Keratinocyte (primary cell): ENCODE measurements at regions not wholly inside any gene's neighbourhood (a gene's known extent, or its start where the extent isn't known, plus 50 kb on each side); places are given as distances from the start of the nearest gene placed in this dataset.

ENCODE experiments used
- DNase-seq: peaks from one replicate; pipeline ENCODE4 v3.0.0-alpha.2; 2011; ENCODE audit warnings: low read depth, missing footprints, low spot score
- FAIRE-seq: peaks from 2 replicates; lab custom pipeline; 2011; peaks lifted over from hg19 to GRCh38; lab: Jason Lieb, UNC
- H2AFZ ChIP-seq: 2 replicates; pipeline ENCODE4 v1.6.0; 2012; ENCODE audit warnings: low read length, control low read depth, inconsistent platforms; ENCODE audit not compliant: control insufficient read depth
- H3K27ac ChIP-seq: 2 replicates; pipeline ENCODE4 v1.5.1; 2011; ENCODE audit warnings: low read length; ENCODE audit not compliant: control insufficient read depth, insufficient read depth
- H3K27me3 ChIP-seq: 3 replicates; pipeline ENCODE4 v1.6.0; 2011; ENCODE audit warnings: low read length; ENCODE audit not compliant: control insufficient read depth, insufficient read depth; ENCODE audit errors: extremely low read depth
- H3K36me3 ChIP-seq, 2 experiments: 2 replicates in 1 of 2; 3 replicates in 1 of 2; pipeline ENCODE4 v1.5.1; 2011; ENCODE audit warnings: low read length in 2 of 2, mild to moderate bottlenecking in 1 of 2; ENCODE audit not compliant: control insufficient read depth in 2 of 2, insufficient read depth in 2 of 2; ENCODE audit errors: extremely low read depth in 1 of 2
- H3K4me1 ChIP-seq: 3 replicates; pipeline ENCODE4 v1.5.1; 2011; ENCODE audit warnings: low read length; ENCODE audit not compliant: control insufficient read depth, insufficient read depth; ENCODE audit errors: extremely low read depth
- H3K4me2 ChIP-seq: 3 replicates; pipeline ENCODE4 v1.6.0; 2011; ENCODE audit warnings: low read depth, low read length; ENCODE audit not compliant: control insufficient read depth, insufficient read depth; ENCODE audit errors: extremely low read depth
- H3K4me3 ChIP-seq, 3 experiments: fragments of 200-600 bp in 1 of 3; sonication (generic) in 1 of 3; 2 replicates in 2 of 3; 3 replicates in 1 of 3; pipeline ENCODE4 v1.5.1; 2011 to 2016; ENCODE audit warnings: low read length in 3 of 3, mild to moderate bottlenecking in 3 of 3, control low read depth in 2 of 3, inconsistent platforms in 1 of 3, low read depth in 1 of 3, mixed read lengths in 1 of 3, mixed run types in 1 of 3, moderate library complexity in 1 of 3; ENCODE audit not compliant: control insufficient read depth in 2 of 3, insufficient read depth in 2 of 3; ENCODE audit errors: extremely low read depth in 1 of 3
- H3K79me2 ChIP-seq: 2 replicates; pipeline ENCODE4 v1.6.0; 2012; ENCODE audit warnings: low read length; ENCODE audit not compliant: control insufficient read depth, insufficient read depth
- H3K9ac ChIP-seq: 3 replicates; pipeline ENCODE4 v1.6.0; 2011; ENCODE audit warnings: low read length; ENCODE audit not compliant: control insufficient read depth, insufficient read depth; ENCODE audit errors: extremely low read depth
- H3K9me1 ChIP-seq: 3 replicates; pipeline ENCODE4 v1.6.0; 2011; ENCODE audit warnings: low read length; ENCODE audit not compliant: control insufficient read depth, insufficient read depth; ENCODE audit errors: extremely low read depth
- H3K9me3 ChIP-seq: 2 replicates; pipeline ENCODE4 v1.5.1; 2012; ENCODE audit warnings: low read depth, low read length; ENCODE audit not compliant: control insufficient read depth
- H4K20me1 ChIP-seq: 3 replicates; pipeline ENCODE4 v1.6.0; 2011; ENCODE audit warnings: low read length; ENCODE audit not compliant: control insufficient read depth, insufficient read depth; ENCODE audit errors: extremely low read depth
- EZH2 ChIP-seq: IDR thresholded peaks from one replicate; pipeline ENCODE4 v1.6.1; 2012; ENCODE audit warnings: inconsistent platforms, mild to moderate bottlenecking, low read length, moderate library complexity
- dilution Hi-C: fragments of 300-500 bp; cut with MboI; formaldehyde crosslinking; loops from one replicate; pipeline ENCODE4 v1.7.0; 2020; ENCODE audit warnings: low sequenced_read_pairs; ENCODE audit not compliant: extremely low pct_ligation_motif_present
- TF ChIP-seq, protein P1 (sequence below), 3 experiments: IDR thresholded peaks in 1 of 3; conservative IDR thresholded peaks in 1 of 3; optimal IDR thresholded peaks in 1 of 3; 2 replicates in 2 of 3; 3 replicates in 1 of 3; pipeline versions ENCODE3 to v1.5.1; 2011; ENCODE audit warnings: low read length in 3 of 3, mild to moderate bottlenecking in 3 of 3, moderate library complexity in 2 of 3, control low read depth in 1 of 3, inconsistent platforms in 1 of 3; ENCODE audit not compliant: insufficient read depth in 2 of 3; ENCODE audit errors: extremely low read depth in 1 of 3

DNA sequence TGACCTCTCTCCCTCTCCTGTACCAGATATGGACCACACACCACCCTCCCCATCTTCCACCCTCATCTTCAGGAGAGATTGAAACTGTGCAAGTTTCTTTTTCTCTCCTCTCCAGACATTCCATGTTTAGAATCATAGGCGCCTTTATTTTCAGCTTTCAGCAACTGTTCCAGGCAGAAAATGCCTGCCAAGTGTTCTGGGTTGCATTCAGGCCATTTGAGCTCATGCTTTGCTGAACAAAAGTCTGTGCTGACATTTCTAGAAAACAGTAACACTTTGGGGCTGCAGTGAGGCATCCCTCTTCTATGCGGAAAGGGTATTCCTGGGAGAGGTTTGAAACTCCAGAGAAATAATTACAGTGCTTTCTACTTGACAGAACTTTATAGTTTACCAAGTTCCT is 361.7 kb downstream of the GPAM start:
- TF ChIP-seq EZH2, result no peak
- Histone ChIP-seq H3K79me2 (no peaks in the 10 kb centered on the region), H3K9me3 (no peaks in the 10 kb centered on the region), H4K20me1 (no peaks in the 10 kb centered on the region), H3K27me3 (no peaks in the 10 kb centered on the region), H2AFZ (no peak overlapping the region), H3K4me1 (no peaks in the 10 kb centered on the region), H3K4me3 (no peak overlapping the region), H3K27ac (no peak overlapping the region), H3K36me3 (no peaks in the 10 kb centered on the region), H3K9me1 (no peaks in the 10 kb centered on the region), H3K9ac (no peak overlapping the region), H3K4me2 (no peak overlapping the region)
- dilution Hi-C loops, result no loop called here
- DNase-seq, result no peak
- no peak for FAIRE-seq

DNA sequence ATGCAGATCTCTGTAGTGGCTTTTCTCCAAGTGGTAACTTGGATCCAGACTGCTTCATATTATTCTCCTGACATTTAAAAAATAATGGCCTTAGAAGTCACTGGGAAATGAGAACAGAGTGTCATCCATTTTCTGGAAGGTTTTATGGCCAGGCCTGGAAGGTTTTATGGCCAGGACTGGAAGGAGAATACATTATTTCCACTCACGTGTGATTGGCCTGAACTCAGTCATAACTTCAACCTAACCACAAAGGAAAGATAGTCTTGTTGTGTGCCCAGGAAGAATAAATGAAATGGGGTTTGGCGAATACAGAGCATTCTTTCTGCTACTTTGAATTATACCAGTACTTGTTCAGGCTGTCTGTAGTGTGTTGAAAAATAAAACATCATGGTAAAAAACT is 360.9 kb downstream of the GPAM start:
- Histone ChIP-seq H3K27me3 (no peaks in the 10 kb centered on the region), H3K79me2 (no peaks in the 10 kb centered on the region), H3K9ac (no peak overlapping the region), H3K4me2 (no peak overlapping the region), H4K20me1 (no peaks in the 10 kb centered on the region), H3K36me3 (no peaks in the 10 kb centered on the region), H3K9me3 (no peaks in the 10 kb centered on the region), H3K27ac (no peak overlapping the region), H3K9me1 (no peaks in the 10 kb centered on the region), H3K4me1 (no peaks in the 10 kb centered on the region), H3K4me3 (no peak overlapping the region), H2AFZ (no peak overlapping the region)
- no peak for FAIRE-seq
- DNase-seq, result no peak
- dilution Hi-C loops, result no loop called here
- TF ChIP-seq, protein P1, sequence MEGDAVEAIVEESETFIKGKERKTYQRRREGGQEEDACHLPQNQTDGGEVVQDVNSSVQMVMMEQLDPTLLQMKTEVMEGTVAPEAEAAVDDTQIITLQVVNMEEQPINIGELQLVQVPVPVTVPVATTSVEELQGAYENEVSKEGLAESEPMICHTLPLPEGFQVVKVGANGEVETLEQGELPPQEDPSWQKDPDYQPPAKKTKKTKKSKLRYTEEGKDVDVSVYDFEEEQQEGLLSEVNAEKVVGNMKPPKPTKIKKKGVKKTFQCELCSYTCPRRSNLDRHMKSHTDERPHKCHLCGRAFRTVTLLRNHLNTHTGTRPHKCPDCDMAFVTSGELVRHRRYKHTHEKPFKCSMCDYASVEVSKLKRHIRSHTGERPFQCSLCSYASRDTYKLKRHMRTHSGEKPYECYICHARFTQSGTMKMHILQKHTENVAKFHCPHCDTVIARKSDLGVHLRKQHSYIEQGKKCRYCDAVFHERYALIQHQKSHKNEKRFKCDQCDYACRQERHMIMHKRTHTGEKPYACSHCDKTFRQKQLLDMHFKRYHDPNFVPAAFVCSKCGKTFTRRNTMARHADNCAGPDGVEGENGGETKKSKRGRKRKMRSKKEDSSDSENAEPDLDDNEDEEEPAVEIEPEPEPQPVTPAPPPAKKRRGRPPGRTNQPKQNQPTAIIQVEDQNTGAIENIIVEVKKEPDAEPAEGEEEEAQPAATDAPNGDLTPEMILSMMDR (optimal IDR thresholded peaks at IDR 0.05 in 1 of 3, IDR thresholded peaks at IDR 0.05 in 1 of 3, conservative IDR thresholded peaks at IDR 0.05 in 1 of 3; ENCODE audit: extremely low read depth in 1 of 3, insufficient read depth in 2 of 3, low read length in 3 of 3), result no peak
- TF ChIP-seq EZH2, result no peak

DNA sequence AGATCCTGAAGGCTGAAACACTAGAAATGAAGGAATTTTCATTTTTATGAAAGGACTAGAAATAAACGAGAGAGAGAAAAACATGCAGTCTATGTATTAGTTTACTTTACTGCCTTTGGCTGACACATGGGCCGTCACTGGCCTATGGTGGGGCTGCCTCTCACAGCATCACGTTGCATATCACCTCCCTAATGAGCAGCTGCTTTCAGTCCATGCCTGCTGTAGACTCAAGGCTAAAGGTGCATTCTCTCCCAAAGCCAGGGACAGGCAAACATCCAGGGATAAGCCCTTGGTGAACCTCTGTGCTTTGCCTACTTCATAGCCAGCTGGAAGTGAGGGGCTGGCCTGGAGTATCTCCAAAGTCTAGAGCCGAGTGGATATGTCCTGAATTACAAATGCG is 359.4 kb downstream of the GPAM start:
- dilution Hi-C loops, result no loop called here

More for the DNA sequence above, 359.4 kb downstream of the GPAM start:
- FAIRE-seq (no peak), DNase-seq (no peak)
- no peaks in the 10 kb centered on the region for H3K79me2 ChIP-seq
- H4K20me1 ChIP-seq, result no peaks in the 10 kb centered on the region
- no peak overlapping the region for H2AFZ ChIP-seq
- H3K9ac ChIP-seq, result no peak overlapping the region
- no peaks in the 10 kb centered on the region for H3K4me1 ChIP-seq
- no peaks in the 10 kb centered on the region for H3K36me3 ChIP-seq
- no peak overlapping the region for H3K4me2 ChIP-seq
- no peaks in the 10 kb centered on the region for H3K9me1 ChIP-seq
- H3K9me3 ChIP-seq, result no peaks in the 10 kb centered on the region
- no peaks in the 10 kb centered on the region for H3K27me3 ChIP-seq
- H3K4me3 ChIP-seq, result no peak overlapping the region
- H3K27ac ChIP-seq, result no peak overlapping the region
- TF ChIP-seq, protein P1 (optimal IDR thresholded peaks at IDR 0.05 in 1 of 3, IDR thresholded peaks at IDR 0.05 in 1 of 3, conservative IDR thresholded peaks at IDR 0.05 in 1 of 3; ENCODE audit: extremely low read depth in 1 of 3, insufficient read depth in 2 of 3, low read length in 3 of 3), result no peak
- TF ChIP-seq EZH2, result no peak
